ENCODE measurements at regions not wholly inside any gene's neighbourhood (a gene's known extent, or its start where the extent isn't known, plus 50 kb on each side); places are given as distances from the start of the nearest gene placed in this dataset.

- DNase-seq = no peak
Measured at GRCh38 chr3:124560666-124561215, 169.5 kb upstream of the UMPS start.

GRCh38 chr3:124562769-124563168 lies 167.5 kb upstream of the UMPS start:
- DNase-seq = no peak

- no peak for DNase-seq
Measured at GRCh38 chr3:124563376-124563775, 166.9 kb upstream of the UMPS start.

GRCh38 chr3:124565013-124565412 lies 165.2 kb upstream of the UMPS start:
- peak; percentile 60 for DNase-seq

- no peak for DNase-seq
Measured at GRCh38 chr3:124565551-124565950, 164.7 kb upstream of the UMPS start.

GRCh38 chr3:124566701-124567100 lies 163.6 kb upstream of the UMPS start:
- no peak for DNase-seq

- DNase-seq = no peak
Measured at GRCh38 chr3:124567179-124567578, 163.1 kb upstream of the UMPS start.

- DNase-seq = no peak
Measured at GRCh38 chr3:124569761-124570160, 160.5 kb upstream of the UMPS start.

GRCh38 chr3:124570232-124570631 lies 160.0 kb upstream of the UMPS start:
- no peak for DNase-seq

GRCh38 chr3:124572851-124573405 lies 157.3 kb upstream of the UMPS start:
- DNase-seq = no peak

- no peak for DNase-seq
Measured at GRCh38 chr3:124574012-124574411, 156.2 kb upstream of the UMPS start.

GRCh38 chr3:124576565-124577493 lies 153.4 kb upstream of the UMPS start:
- DNase-seq = no peak

GRCh38 chr3:124577494-124578167 lies 152.6 kb upstream of the UMPS start:
- no peak for DNase-seq

GRCh38 chr3:124579641-124580040 lies 150.6 kb upstream of the UMPS start:
- DNase-seq = no peak

- no peak for DNase-seq
Measured at GRCh38 chr3:124582196-124582595, 148.1 kb upstream of the UMPS start.

- DNase-seq = no peak
Measured at GRCh38 chr3:124582621-124583395, 147.4 kb upstream of the UMPS start.

GRCh38 chr3:124584245-124584551 lies 146.1 kb upstream of the UMPS start:
- no peak for DNase-seq

- peak; percentile 48 for DNase-seq
Measured at GRCh38 chr3:124584552-124585391, 145.5 kb upstream of the UMPS start.

- no peak for DNase-seq
Measured at GRCh38 chr3:124586126-124587052, 143.9 kb upstream of the UMPS start.

- no peak for DNase-seq
Measured at GRCh38 chr3:124587053-124587408, 143.2 kb upstream of the UMPS start.

GRCh38 chr3:124588036-124588435 lies 142.2 kb upstream of the UMPS start:
- no peak for DNase-seq

Data from CD4-positive, alpha-beta T cell treated with Interleukin-17A for 4 hours (primary cell).